ENCODE measurements at regions not wholly inside any gene's neighbourhood (a gene's known extent, or its start where the extent isn't known, plus 50 kb on each side); places are given as distances from the start of the nearest gene placed in this dataset.

DNA sequence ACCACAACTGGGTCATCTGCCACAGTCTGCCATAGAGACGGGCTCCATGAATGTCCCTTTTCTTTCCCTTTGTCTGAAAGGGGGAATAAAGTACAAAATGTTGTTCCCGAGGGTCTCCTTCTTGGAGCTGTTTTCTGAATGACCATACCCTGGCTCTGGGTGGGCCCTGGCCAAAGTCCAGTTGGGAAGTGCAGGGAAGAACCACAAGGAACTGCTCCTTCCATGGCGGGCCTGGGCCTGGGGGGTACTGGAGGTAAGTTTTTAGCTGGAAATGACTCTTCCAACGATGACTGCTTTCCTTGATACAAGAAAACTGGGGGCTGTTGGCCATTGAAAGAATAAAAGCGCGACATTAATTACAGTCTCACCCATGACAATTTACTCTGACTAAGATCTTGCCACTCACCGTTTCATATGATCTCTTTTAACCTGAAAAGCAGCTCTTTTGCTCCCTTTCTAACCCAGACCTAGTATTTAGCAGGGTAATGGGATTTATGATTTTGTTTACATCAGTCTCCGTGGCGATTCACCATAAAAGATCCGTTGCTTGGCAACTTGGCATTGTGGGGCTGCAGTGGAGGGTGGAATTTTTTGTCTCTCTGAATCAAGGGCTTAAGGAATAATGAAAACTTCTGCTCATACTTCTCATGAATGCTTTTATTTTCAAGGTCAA, 89.2 kb upstream of the PTCH1 start:
- Histone ChIP-seq H4K91ac (ENCODE audit: insufficient read length, low read depth, low read length) (no peak overlapping the region), H3K4me1 (ENCODE audit: insufficient read depth, low read length) (no peaks in the 10 kb centered on the region), H2BK15ac (ENCODE audit: low read depth, low read length) (no peak overlapping the region), H3K4me2 (ENCODE audit: insufficient read depth, insufficient read length, low read length) (no peak overlapping the region), H3K23me2 (ENCODE audit: insufficient read length, low read depth, low read length, poor library complexity, severe bottlenecking) (no peaks in the 10 kb centered on the region), H3K4ac (ENCODE audit: low read depth, low read length) (no peak overlapping the region; the same call in 1 of the 2 replicates), H3K23ac (ENCODE audit: insufficient read length, low read depth, low read length) (no peak overlapping the region), H2AFZ (ENCODE audit: low read length) (no peak overlapping the region), H2BK20ac (ENCODE audit: low read depth, low read length, poor library complexity, severe bottlenecking) (peak overlapping the region; percentile 97), H4K20me1 (ENCODE audit: control insufficient read depth, insufficient read depth, insufficient read length) (no peaks in the 10 kb centered on the region), H3K27ac (ENCODE audit: insufficient read length, low read depth, low read length) (no peak overlapping the region), H2BK120ac (ENCODE audit: low read depth, low read length, poor library complexity, severe bottlenecking) (no peak overlapping the region), H3K56ac (ENCODE audit: insufficient read length, low read depth, low read length) (no peak overlapping the region), H4K5ac (ENCODE audit: insufficient read length, low read depth, low read length) (no peak overlapping the region), H2AK5ac (ENCODE audit: insufficient read length, low read length) (no peak overlapping the region), H4K8ac (replicated peaks; ENCODE audit: insufficient read length, low read depth, low read length) (no peak overlapping the region), H3K27me3 (ENCODE audit: insufficient read depth, low read length) (no peaks in the 10 kb centered on the region), H2BK12ac (ENCODE audit: insufficient read length, low read depth, low read length) (no peak overlapping the region), H3K79me2 (ENCODE audit: insufficient read depth, low read length) (no peaks in the 10 kb centered on the region), H3K9ac (ENCODE audit: extremely low read depth, insufficient read length, low read length) (no peak overlapping the region), H3K9me3 (ENCODE audit: control insufficient read depth, low read depth, low read length) (no peaks in the 10 kb centered on the region), H3K14ac (ENCODE audit: insufficient read depth, low read length) (peak overlapping the region; percentile 28; the same call in 1 of the 2 replicates), H3T11ph (ENCODE audit: low read length) (peak overlapping the region; percentile 39), H3K79me1 (ENCODE audit: insufficient read depth, low read depth, low read length, poor library complexity, severe bottlenecking) (no peaks in the 10 kb centered on the region), H3K18ac (ENCODE audit: insufficient read length, low read depth, low read length) (peak overlapping the region; percentile 70), H2BK5ac (ENCODE audit: insufficient read length, low read length) (no peak overlapping the region)
- Mint-ChIP-seq H3K9me3 (no peaks in the 10 kb centered on the region), H3K4me1 (peaks cover 18 to 22% of the 10 kb centered on the region in 2 experiments), H3K4me3 (no peak overlapping the region; a peak in 1 of 5 replicates), H3K27me3 (ENCODE audit: low read depth) (peaks cover 13% of the 10 kb centered on the region), H3K27ac (no peak overlapping the region), H3K36me3 (ENCODE audit: insufficient read depth in 1 of 3, low read depth in 3 of 3) (no peaks in the 10 kb centered on the region)
- WGBS (ENCODE audit: extremely low coverage, insufficient read length, low lambda C conversion rate) = no CpG with 5 or more reads among the region's 10 CpGs
- no peak for DNase-seq
- no peak for TF ChIP-seq CTCF (conservative IDR thresholded peaks at IDR 0.05)

Data from H9 (cell line).